HG03175 (cell line): ENCODE measurements at regions not wholly inside any gene's neighbourhood (a gene's known extent, or its start where the extent isn't known, plus 50 kb on each side); places are given as distances from the start of the nearest gene placed in this dataset.
A peak's percentile ranks its signal among the peaks of the same experiment; 100 is the strongest.

Experiments
- ATAC-seq: cut with Tn5 transposase; IDR thresholded peaks from one replicate; pipeline ENCODE4 v1.9.1; 2021; ENCODE audit warnings: mild to moderate bottlenecking, moderate library complexity; ENCODE audit not compliant: unreplicated experiment

GRCh38 chr2:147792966-147793617 is 51.7 kb upstream of the ACVR2A start:
- ATAC-seq = no peak

- no peak for ATAC-seq
These were observed 54.2 kb upstream of the ACVR2A start for GRCh38 chr2:147790580-147790979.

GRCh38 chr2:147789720-147790119 is 55.1 kb upstream of the ACVR2A start:
- no peak for ATAC-seq

GRCh38 chr2:147789287-147789686 is 55.5 kb upstream of the ACVR2A start:
- no peak for ATAC-seq

- no peak for ATAC-seq
These were observed 62.5 kb upstream of the ACVR2A start for GRCh38 chr2:147782141-147782930.

- ATAC-seq = no peak
These were observed 65.4 kb upstream of the ACVR2A start for GRCh38 chr2:147779440-147779839.

- no peak for ATAC-seq
These were observed 67.4 kb upstream of the ACVR2A start for GRCh38 chr2:147777394-147777793.

GRCh38 chr2:147774805-147775204 is 70.0 kb upstream of the ACVR2A start:
- ATAC-seq = no peak

- no peak for ATAC-seq
These were observed 71.3 kb upstream of the ACVR2A start for GRCh38 chr2:147773479-147773878.

- ATAC-seq = no peak
These were observed 72.0 kb upstream of the ACVR2A start for GRCh38 chr2:147772781-147773180.

- no peak for ATAC-seq
These were observed 81.0 kb upstream of the ACVR2A start for GRCh38 chr2:147763861-147764260.

GRCh38 chr2:147760984-147761383 is 83.8 kb upstream of the ACVR2A start:
- no peak for ATAC-seq

- ATAC-seq = no peak
These were observed 85.3 kb upstream of the ACVR2A start for GRCh38 chr2:147759536-147759935.

GRCh38 chr2:147758821-147759220 is 86.0 kb upstream of the ACVR2A start:
- ATAC-seq = no peak

GRCh38 chr2:147756069-147756468 is 88.8 kb upstream of the ACVR2A start:
- no peak for ATAC-seq

GRCh38 chr2:147740211-147740927 is 104.5 kb upstream of the ACVR2A start:
- no peak for ATAC-seq

- no peak for ATAC-seq
These were observed 105.3 kb upstream of the ACVR2A start for GRCh38 chr2:147739508-147739907.

- ATAC-seq = no peak
These were observed 126.0 kb upstream of the ACVR2A start for GRCh38 chr2:147718831-147719230.

GRCh38 chr2:147716906-147717305 is 127.9 kb upstream of the ACVR2A start:
- no peak for ATAC-seq

GRCh38 chr2:147715807-147716206 is 129.0 kb upstream of the ACVR2A start:
- ATAC-seq = peak; percentile 53

GRCh38 chr2:147714582-147714981 is 130.2 kb upstream of the ACVR2A start:
- ATAC-seq = no peak

GRCh38 chr2:147713349-147713748 is 131.5 kb upstream of the ACVR2A start:
- no peak for ATAC-seq
